GM10266 (cell line): ENCODE measurements at regions not wholly inside any gene's neighbourhood (a gene's known extent, or its start where the extent isn't known, plus 50 kb on each side); places are given as distances from the start of the nearest gene placed in this dataset.

Experiments used
- DNase-seq: peaks from one replicate; pipeline ENCODE4 v3.0.0; 2012; ENCODE audit errors: extremely low spot score
- TF ChIP-seq, protein P1 (sequence below): IDR thresholded peaks from 2 replicates; pipeline ENCODE4 v1.5.1; 2012; ENCODE audit warnings: mild to moderate bottlenecking, low read depth; ENCODE audit not compliant: control insufficient read depth, insufficient read depth; ENCODE audit errors: missing control alignments

- TF ChIP-seq, protein P1, sequence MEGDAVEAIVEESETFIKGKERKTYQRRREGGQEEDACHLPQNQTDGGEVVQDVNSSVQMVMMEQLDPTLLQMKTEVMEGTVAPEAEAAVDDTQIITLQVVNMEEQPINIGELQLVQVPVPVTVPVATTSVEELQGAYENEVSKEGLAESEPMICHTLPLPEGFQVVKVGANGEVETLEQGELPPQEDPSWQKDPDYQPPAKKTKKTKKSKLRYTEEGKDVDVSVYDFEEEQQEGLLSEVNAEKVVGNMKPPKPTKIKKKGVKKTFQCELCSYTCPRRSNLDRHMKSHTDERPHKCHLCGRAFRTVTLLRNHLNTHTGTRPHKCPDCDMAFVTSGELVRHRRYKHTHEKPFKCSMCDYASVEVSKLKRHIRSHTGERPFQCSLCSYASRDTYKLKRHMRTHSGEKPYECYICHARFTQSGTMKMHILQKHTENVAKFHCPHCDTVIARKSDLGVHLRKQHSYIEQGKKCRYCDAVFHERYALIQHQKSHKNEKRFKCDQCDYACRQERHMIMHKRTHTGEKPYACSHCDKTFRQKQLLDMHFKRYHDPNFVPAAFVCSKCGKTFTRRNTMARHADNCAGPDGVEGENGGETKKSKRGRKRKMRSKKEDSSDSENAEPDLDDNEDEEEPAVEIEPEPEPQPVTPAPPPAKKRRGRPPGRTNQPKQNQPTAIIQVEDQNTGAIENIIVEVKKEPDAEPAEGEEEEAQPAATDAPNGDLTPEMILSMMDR: no peak
- DNase-seq: no peak
Observed at GRCh38 chr3:31028766-31029165, 134.3 kb upstream of the GADL1 start.

DNA sequence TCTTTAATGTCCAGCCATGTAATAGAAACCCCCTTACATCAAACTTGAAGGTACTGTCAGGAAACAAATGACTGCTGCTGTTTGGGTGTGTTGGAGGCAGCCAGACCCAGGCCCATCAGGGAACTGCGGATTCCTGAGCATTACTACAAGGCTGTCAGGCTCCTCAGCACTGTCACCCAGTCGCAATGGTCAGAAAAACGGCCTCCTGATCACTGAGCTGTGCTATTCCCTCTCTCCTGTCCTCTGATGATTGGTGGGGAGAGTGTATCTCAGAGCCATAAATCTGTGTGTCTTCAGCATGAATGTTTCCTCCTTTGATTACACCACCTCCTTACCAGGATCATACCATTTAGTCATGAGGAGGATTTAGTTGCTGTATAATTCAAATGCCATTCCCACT is 135.2 kb upstream of the GADL1 start:
- TF ChIP-seq, protein P1: no peak
- DNase-seq: no peak

- DNase-seq: no peak
- TF ChIP-seq, protein P1: no peak
Observed at GRCh38 chr3:31035681-31036080, 141.2 kb upstream of the GADL1 start.

GRCh38 chr3:31038086-31038739 is 143.8 kb upstream of the GADL1 start:
- TF ChIP-seq, protein P1: no peak
- DNase-seq: no peak

DNA sequence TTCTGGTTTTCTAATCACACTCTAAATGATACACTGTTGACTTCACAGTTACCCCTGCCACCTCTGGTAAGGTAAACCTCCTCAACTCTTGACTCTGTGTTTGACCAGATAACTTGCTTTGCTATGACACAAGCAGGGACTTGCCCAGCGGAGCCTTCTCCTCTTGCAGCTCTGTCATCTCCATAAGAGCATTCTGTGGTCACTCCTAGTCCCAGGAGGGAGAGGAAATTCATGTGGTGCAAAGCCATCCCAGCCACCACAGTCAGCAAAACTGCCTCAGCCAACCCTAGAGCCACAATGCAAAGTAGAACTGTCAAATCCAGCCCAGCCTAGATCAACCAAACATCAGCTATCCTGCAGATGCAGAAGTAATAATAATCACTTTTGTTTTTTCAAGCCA is 144.7 kb upstream of the GADL1 start:
- TF ChIP-seq, protein P1: no peak
- no peak for DNase-seq

DNA sequence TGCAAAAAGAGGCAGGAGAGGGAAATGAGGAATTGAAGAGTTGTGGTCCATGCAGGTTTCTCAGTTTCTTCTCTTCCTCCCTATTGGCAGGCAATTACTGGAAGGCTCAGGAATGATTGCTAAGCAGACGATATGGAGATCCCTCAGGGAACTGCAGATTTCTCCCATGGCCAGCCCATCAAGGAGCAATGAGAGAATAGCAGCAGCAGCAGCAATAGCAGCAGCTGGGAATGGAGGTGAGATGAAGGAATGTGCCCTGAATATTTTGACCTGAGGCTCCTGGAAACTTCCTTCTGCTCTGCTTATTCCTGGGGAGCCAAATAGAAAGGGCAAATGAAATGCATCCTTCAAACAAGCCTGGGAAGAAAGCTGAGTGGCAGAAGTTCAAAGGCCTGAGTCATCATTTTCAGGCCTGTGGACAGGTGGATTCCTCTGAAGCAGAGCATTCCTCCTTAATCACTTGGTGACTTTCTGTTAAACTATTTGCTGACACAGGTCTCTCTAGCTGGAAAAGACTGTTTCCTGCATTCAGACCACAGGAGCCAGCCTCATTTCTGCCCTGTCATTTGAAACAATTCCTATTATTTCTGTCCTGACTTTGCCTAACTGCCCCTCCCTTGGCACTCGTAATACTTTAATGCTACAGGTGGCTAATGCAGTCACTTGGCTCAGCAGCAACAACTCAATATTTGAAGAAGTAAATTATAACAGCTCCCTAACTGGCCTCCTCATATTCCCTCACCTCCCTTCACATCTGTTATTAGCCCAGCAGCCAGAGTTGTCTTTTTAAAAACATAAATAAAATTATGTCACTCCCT is 146.9 kb upstream of the GADL1 start:
- TF ChIP-seq, protein P1: no peak
- no peak for DNase-seq
